Stimulated activated CD4-positive, alpha-beta T cell treated with anti-CD3 and anti-CD28 coated beads, TNF-alpha, amount 100 ng/mL, for 24 hours (primary cell): ENCODE measurements at regions not wholly inside any gene's neighbourhood (a gene's known extent, or its start where the extent isn't known, plus 50 kb on each side); places are given as distances from the start of the nearest gene placed in this dataset.
"Not testable (repeated sequence)": the region's sequence is repeated elsewhere in the genome, so short reads cannot be mapped to it uniquely, and the experiment has no call there.

Experiments used
- DNase-seq, 3 experiments: peaks; one replicate each; pipeline ENCODE4 v3.0.0-alpha.2; 2020; ENCODE audit warnings: low read depth in 3 of 3

- no peak for DNase-seq
Measured at GRCh38 chrX:1778817-1779216, 164.0 kb downstream of the ASMT start.

DNA sequence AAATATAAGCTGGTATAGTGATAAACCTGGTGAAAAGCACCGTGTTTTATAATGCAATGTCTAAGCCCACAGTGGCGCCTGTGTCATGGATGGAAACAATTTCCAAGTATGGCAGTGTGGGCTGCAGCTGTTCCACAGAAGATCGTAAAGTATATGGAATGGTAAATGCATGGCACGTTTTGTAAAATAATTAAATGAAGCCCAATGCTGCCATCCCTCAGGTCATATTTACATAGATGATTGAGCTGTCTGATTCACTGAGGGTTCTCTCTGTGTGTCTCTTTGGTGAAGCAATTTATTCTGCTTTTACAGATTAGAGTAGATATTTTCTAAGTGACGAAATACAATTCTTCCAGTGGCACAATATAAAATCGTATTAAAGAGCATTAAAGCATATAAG is 164.8 kb downstream of the ASMT start:
- DNase-seq: no peak

DNA sequence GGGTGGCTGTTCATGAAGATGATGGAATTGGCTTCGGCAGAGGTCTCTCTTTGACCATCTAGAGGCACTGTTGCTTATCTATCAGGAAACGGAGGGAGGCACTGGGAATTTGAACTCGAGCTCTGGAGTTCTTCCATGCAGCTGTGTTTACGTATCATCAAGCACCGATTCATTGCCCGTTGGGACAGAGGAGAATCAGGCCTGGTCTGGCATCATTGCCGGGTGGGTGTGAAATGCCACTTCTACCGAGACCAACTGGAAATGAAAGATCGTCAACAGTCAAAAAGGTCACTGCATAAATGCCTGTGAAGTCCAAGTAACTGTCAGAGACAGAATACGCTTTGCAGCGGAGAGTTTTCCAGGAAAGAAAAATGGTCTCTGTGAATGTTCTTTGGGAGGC is 166.9 kb downstream of the ASMT start:
- no peak for DNase-seq

DNA sequence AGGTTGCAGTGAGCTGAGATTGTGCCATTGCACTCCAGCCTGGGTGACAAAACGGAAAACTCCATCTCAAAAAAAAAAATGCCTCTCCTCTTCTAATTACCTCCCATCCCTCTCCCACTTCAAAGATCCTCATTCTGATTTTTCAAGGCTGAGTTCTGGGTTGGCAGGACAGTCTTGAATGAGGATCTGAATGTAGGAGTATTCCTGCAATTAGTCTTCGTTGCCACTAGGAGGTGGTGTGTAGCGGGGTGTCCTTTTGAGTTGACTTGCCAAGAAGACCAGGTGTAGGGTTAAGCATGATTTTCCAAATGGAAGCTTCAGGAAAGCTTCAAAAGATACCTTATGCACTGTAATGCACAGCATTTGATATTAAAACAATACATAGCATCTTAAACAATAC is 169.9 kb downstream of the ASMT start:
- DNase-seq: no peak

GRCh38 chrX:1788300-1788911 is 173.5 kb downstream of the ASMT start:
- DNase-seq: no peak

DNA sequence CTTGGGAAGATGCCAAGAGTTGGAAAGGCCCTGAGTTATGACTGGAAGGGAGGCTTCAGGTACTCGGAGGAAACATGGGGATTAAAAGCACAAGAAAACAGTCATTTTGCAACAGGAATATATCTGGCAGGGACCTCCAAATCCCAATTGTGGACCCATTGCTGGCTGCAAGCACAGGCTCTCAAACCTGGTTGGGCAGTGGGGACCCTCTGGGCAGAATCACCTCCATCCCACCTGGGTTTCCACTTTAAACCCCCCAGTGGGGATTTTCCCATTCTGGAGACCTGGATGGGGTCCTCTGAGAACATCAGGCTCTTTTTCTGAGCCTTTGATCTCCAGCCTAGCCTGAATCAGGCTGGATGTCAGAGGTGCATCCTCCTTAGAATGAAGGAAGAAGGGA is 177.8 kb downstream of the ASMT start:
- DNase-seq: no peak

- DNase-seq: no peak
Measured at GRCh38 chrX:1794586-1794985, 179.7 kb downstream of the ASMT start.

GRCh38 chrX:1802912-1803311 is 188.1 kb downstream of the ASMT start:
- no peak for DNase-seq

- no peak for DNase-seq
Measured at GRCh38 chrX:1803741-1804140, 188.9 kb downstream of the ASMT start.

DNA sequence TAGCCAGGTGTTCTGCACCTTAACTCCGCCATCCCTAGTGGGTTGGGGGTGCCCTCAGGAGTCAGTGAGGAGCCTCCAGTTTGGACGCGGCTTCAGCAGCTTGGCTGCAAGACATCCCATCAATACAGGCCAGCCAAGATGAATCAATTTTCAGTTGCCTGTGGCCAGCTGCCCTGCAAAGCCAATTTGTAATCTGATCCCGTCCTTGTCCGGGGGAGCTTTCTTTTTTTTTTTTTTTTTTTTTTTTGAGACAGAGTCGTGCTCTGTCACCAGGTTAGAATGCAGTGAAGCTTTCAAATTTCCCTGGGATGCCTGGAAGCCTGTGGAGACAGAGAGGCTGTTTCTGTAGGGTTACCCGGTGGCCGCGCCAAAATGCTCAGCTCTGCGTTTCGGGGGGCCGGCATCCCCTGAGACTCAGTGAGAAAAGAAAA is 192.5 kb downstream of the ASMT start:
- no peak for DNase-seq

- no peak for DNase-seq
Measured at GRCh38 chrX:1809581-1809980, 194.7 kb downstream of the ASMT start.

DNA sequence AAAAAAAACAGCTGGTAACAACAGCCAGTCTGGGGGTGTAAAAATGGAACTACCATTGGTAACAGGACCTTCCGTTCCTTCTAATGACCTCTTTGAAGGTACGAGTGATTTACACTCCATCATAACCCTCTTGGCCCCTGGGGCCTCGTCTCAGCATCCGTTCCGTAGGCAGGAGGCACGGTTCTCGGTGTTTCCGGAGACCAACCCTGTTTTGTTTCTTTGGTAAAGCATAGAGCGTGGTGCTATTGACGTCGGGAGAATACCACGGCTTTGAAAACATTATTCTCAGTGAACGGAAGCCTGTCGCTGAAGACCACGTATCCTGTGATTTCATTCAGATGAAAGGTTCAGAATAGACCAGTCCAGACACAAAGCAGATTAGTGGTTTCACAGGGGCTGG is 198.9 kb downstream of the ASMT start:
- no peak for DNase-seq

GRCh38 chrX:1815456-1816175 is 200.8 kb downstream of the ASMT start:
- DNase-seq: no peak

GRCh38 chrX:1816387-1816982 is 201.6 kb downstream of the ASMT start:
- DNase-seq: not testable (repeated sequence)

GRCh38 chrX:1821846-1822245 is 207.0 kb downstream of the ASMT start:
- no peak for DNase-seq

DNA sequence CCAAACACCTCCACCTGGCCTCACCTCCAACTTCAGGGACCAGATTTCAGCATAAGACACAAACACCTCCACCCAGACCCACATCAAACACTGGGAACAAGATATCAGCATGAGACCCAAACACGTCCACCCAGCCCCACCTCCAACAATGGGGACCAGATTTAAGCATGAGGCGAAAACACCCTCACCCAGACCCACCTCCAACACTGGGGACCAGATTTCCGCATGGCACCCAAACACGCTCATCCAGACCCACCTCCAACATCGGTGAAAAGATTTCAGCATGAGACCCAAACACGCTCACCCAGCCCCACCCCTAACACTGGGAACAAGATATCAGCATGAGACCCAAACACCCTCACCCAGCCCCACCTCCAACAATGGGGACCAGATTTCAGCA is 210.0 kb downstream of the ASMT start:
- DNase-seq: no peak

DNA sequence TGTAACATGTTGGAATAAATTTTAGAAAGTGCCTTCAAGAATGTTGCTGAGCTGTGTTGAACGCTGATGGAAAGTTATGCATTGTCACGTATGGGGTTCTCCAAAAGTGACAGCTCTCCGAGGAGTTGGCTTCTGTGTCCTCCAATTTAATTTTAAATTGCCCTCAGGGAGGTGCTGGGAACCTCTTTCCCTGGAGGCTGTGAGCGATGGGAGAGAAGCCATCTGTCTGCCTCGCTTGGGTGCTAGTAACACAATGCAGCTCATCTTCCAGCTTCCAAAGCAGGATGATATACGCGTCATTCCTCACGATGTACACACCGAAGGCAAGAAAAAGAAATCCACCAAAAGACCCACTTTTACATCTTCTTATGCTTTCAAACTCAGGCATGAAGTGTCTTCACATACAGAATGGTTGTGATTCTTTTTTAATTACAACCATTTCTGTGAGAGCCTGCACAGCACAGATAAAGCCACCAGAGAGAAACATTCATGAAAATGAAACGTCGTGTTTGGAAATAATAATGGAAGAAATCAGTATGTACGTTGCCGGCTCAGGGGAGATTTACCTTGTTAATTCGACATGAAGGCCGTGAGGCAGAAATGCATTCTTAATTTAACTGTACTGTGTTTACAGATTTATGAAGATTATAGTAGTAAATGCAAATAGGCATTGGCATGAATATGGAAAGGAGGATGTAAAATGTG is 218.9 kb downstream of the ASMT start:
- no peak for DNase-seq

- DNase-seq: no peak
Measured at GRCh38 chrX:1835056-1835455, 220.2 kb downstream of the ASMT start.

DNA sequence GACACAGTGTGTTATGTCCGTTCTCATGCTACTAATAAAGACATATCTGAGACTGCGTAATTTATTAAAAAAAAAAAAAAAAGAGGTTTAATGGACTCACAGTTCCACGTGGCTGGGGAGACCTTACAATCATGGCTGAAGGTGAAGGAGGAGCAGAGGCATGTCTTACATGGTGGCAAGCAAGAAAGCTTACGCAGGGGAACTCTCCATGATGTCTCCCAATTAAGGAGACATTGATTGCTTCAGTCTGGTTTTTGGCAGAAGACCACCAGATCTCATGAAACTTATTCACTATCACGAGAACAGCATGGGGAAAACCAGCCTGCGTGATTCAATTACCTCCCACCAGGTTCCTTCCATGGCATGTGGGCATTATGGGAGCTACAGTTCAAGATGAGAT is 221.8 kb downstream of the ASMT start:
- DNase-seq: no peak

DNA sequence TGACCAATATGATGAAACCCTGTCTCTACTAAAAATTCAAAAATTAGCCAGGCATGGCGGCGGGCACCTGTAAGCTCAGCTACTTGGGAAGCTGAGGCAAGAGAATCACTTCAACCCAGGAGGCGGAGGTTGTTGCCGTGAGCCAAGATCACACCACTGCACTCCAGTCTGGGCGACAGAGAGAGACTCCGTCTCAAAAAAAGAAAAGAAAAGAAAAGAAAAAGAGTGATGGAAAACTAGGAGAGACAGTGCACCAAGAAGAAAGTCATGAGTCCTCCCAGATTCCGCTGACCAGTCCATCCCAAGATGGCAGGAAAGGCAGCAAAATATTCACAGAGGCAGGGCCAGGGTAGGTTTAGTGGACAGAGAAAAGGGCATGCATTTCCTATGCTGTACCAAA is 226.9 kb downstream of the ASMT start:
- no peak for DNase-seq

- DNase-seq: not testable (repeated sequence)
Measured at GRCh38 chrX:1847000-1847399, 232.1 kb downstream of the ASMT start.

GRCh38 chrX:1847790-1848189 is 232.9 kb downstream of the ASMT start:
- DNase-seq: not testable (repeated sequence)

GRCh38 chrX:1851527-1851926 is 236.7 kb downstream of the ASMT start:
- DNase-seq: no peak
